SIG-M5 treated with dmso at 0.1 percent for 504 hours (cell line): ENCODE measurements at regions not wholly inside any gene's neighbourhood (a gene's known extent, or its start where the extent isn't known, plus 50 kb on each side); places are given as distances from the start of the nearest gene placed in this dataset.

Experiments
- DNase-seq: peaks from one replicate; lab custom pipeline; 2025; ENCODE audit not compliant: unreplicated experiment; lab: John Stamatoyannopoulos, UW

DNA sequence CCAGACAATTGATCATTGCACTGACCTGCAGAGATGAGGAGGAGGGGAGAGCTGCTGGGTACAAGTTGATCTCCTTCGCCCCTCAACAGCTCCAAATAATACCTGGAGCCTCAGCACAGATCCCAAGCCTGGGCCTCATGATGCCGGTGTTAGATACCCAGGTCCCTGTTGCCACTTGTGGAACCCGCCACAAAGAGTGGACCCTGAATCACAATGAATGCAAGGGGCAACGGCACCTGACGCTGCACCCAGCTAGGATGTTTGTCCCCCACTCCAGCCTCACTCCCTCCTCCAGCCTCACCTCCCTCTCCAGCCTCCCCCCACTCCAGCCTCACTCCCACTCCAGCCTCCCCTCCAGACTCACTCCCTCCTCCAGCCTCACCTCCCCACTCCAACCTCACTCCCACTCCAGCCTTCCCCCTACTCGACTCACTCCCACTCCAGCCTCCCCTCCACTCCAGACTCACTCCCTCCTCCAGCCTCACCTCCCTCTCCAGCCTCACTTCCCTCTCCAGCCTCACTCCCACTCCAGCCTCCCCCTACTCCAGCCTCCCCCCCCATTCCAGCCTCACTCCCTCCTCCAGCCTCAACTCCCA, 879.0 kb downstream of the BRD1 start:
- no peak for DNase-seq

DNA sequence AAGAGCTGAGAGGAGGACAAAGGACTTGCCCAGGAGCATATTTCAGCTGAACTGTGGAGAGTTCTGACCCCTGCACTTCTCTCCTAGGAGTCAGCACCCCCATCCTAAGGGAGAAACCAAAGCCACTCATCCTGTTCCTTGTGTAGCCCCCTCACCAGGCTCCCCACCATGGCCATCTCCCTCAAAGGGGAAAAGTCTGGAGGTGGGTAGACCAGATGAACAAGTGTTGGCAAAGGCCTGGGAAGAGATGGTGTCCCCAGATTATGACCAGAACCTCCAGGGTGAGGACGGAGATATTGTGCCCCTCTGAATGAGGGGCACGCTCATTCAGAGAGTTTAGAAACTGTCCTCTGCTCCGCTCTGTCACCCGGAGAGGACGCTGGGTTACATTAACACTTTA, 880.0 kb downstream of the BRD1 start:
- no peak for DNase-seq

DNA sequence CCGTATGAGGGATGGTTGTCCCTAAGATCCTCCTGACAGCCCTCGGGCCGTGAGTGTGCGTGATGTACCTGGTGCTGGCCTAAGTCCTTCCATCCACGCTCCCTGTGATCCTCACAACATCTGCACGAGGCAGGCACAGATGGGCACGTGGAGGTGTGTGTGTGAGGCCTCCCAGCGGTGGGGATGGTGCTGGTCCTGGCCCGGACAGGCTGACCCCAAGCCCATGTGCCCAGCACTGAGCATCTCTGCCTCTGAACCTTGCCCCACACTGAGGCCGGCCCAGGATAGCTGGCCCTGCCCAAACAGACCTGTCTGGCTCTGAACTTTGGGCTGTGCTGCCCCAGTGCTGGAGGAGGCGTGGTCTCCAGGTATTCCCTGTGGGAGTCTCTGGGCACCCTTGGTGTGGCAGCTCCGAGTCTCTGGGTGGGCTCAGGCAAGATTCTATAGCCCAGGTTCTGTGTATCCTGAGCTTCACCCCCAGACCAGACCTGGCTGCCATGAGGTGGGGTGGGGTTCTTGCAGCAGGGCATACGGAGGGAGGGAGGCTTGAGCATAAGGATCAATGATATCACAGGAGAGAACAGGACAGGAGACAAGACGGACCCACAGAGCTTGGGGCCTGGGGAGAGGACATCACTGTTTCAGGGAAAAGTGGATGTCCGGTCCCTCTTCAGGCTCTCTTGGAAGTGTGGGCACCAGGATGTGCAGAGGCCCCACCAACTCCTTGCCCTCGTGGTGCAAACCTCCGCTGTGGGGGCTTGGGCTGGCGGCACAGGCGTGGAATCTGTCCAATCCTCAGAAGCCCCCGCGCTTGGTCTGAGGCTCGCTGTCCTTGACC, 881.8 kb downstream of the BRD1 start:
- no peak for DNase-seq

DNA sequence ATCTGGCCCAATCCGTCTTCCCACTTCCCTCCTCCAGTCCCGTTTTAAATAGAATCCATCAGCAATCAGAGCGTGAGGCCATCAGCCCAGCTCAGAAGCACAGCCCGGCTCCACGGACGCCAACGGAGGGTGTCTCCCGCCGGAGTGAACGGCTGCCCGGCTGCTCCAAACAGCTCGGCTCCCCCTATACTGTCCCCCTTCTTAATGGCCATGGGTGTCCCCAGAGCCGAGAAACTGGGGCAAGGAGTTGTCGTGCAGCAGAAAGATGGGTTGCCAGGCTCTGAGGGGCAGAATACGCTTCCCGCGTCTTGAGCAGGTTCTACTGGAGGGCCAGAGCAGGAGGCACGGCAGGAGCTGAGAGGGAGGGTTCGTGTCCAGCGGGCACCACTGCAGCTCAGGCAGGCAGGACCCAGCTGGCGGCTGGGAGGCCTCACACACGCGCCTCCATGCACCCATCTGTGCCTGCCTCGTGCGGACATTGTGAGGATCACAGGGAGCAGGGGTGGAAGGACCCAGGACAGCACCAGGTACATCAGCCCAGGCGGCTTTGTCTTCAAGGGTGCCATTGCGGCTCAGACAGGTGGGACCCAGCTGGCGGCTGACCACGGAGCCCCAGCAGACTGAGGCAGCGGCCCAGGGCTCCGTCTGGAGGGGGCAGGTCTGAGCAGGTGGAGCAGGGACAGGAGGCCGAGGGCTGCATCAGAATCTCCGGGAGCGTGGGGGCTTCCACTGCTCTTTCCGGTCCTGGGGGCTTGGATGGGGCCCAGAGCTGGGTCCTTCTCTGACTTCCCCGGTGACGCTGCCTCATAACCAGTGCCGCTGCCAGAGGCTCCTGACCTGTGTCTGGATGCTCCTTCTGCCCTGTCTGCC, 882.7 kb downstream of the BRD1 start:
- no peak for DNase-seq

DNA sequence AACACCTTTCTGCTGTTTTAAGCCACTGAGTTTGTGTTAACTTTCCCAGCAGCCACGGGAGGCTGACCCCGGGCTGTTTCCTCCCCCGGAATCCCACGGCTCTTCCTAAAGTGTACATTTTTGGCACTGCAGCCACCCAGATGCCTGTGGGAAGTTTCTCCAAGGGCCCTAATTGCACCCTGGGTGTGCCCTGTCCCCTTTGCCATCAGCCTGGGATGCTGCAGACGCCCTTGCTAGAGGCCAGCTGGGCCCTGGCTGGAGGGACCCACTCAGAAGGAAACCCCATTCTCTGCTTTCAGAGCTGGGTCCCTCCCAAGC, 883.3 kb downstream of the BRD1 start:
- DNase-seq = no peak

DNA sequence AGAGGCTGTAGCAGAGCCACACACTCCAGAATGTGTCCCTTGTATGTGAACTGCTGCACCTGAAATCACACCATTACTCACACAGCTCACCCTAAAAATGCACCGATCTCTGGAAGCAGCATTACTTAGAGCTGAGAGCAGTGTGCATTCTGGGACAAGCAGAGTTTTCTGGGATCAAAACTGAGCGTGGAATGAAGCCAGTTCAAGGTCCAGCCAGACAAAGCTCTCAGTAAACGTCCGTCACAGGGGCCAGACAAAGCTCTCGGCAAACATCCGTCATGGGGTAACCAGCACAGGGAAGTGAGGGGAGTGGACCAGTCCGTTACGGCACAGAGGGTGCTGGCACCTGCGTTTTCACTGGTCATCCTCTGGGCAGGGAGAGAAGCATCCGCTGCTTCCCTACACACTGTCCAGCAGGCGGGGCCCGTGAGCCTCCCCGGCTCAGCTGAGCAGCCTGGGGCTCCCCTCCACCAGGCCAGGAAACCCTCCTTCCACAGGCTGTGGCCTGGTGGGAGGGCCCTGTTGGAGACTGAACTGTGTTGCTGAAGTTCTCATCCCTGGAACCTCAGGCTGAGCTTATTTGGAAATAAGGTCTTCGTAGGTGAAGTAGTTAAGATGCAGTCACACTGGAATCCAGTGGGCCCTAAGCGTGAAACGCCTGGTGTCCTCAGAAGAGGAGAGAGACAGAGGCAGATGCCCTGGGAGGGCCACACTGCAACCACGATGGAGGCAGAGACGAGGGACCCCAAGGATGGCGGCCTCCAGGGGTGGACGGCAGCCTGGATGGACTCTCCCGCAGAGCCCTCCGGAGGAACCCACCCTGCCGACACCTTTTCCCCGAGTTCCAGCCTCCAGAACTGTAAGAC, 883.9 kb downstream of the BRD1 start:
- DNase-seq = no peak

DNA sequence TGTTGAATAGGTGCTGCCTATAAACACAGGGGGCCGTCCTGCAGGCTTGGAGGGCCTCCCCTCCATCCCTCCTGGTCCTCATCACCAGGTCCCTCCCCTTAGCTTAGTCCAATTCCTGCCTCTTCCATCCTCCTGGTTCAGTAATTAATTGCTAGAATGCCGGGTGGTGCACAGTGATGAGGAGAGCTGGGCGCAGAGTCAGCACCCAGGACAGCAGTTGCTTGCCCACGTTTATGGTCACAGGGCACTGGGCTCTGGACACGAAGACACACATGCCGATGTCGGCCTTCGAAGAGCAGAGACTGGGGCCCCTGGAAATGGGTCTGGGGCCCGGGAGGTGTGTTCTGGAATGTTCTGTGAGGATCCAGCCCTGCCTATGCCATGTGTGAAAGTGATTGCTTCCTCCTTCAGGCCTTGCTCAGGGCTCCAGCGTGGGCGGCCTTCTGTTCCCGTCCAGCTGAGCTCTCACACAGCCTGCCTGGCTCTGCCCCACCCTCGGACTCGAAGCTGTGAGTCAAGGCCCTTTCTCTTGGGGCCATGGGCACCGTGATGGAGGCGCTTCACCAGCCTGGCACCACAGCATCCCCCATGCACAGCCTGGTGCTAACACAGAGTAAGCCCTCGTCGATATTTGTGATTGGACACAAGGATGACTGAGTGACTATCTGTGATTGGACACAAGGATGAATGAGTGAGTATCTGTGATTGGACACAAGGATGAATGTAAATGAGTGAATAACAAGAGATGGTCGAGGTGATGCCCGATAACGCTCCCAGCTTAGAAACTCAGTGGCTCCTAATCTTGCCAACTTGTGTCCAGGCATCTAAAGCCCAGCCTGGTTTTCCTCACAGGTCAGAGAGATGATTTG, 884.7 kb downstream of the BRD1 start:
- DNase-seq = no peak

DNA sequence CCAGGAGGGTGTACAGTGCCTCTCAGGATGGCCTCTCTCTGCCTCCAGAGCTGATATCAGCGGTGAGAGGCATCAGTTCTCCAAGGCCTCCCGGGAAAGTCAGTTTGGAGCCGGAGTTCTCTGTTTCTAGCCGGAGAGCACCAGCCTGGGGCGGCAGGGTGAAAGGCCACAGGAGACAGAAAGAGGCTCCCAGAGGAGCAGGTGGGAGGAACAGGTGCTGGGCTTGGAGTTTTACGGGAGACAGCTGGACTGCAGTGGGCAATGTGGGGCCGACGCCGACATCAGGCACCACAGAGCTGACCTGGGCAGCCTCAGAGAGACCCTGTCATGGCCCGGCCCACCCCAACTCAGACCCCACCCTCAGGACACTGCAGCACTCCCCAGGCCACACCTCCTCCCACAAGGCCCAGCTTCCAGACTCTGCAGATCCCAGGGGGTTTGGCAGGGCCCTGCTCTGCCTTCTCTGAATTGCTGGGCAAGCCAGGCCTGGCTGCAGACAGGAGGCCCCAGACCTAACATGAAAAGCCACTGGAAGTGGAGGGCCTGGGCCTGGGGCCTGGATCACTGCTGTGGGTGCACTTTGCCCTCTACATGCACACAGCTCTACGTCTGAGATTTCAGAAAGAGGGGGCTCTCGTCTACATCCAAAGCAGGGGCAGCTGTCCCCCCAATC, 885.6 kb downstream of the BRD1 start:
- no peak for DNase-seq

DNA sequence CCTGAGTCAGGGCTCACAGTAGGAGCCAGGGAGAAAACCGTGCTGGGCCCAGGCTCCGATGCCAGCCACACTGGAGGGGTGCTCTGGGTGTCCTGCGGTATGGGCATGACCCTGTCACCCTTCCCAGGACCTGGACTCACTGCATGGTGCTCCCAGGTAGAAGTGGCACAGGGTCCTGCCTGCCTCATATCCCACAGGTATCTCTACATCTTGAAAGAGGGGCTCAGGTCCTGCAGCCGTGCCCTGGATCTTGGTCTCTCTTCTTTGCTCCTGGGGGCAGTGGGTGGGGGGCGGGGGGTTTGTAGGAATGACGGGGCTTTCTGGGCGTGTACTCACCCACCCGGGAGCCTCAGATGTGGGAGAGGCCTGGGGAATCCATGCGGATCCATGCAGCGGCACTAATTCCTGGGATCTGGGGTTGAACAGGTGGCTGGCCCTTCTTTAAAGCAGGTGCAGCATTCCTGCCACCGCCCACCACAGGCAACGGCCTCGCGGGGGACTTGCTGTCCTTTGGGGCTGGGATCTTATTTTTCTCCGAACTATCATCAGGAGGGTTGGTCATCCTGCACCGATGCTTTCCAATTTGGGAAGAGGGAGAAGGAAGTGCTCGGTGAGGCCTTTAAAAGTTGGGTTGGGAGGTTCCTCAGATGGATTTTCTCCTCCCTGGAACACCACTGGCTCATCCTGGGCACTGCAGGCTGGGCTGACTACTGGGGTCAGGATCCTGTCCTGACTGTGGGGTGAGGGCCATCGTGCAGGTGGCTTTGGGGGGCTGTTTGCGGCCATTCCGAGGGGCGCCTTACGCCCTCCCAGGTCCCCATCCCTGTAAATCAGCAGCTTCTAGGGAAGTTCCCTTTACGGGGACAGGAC, 886.4 kb downstream of the BRD1 start:
- DNase-seq = no peak

DNA sequence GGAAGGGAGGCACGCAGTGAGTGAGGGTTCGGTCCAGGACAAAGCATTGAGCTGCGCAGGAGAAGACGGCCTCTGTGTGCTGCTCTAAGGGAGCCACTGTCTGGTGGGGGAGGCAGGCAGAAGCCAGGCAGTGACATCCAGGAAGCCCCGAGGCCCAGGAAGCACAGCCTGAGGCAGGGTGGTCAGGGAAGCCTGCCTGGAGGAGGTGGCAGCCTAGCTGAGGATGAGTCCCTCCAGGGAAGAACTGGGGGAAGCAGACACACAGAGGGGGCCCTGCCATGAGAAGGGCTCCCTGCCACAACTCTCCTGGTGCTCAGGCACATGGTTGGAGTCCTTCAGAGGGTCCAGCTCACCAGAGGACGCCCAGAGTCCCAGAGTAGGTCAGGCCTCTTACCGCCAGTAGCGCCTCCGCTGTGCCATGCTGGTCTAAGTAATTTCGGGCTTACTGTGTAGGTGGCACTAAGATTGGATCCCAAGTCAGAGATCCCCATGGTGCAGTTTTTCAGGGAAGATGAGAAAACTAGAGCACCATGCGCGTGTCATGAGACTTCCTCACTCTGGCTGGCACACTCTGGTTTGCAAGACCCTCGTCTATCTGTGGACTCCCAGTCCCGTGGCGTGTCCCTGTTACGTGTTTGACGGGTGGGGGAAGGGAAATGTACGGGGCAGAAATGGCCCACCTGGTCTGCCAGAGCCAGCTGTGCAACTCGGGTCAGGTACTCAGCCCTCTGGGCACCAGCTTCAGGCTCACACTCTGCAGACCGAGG, 887.2 kb downstream of the BRD1 start:
- no peak for DNase-seq

DNA sequence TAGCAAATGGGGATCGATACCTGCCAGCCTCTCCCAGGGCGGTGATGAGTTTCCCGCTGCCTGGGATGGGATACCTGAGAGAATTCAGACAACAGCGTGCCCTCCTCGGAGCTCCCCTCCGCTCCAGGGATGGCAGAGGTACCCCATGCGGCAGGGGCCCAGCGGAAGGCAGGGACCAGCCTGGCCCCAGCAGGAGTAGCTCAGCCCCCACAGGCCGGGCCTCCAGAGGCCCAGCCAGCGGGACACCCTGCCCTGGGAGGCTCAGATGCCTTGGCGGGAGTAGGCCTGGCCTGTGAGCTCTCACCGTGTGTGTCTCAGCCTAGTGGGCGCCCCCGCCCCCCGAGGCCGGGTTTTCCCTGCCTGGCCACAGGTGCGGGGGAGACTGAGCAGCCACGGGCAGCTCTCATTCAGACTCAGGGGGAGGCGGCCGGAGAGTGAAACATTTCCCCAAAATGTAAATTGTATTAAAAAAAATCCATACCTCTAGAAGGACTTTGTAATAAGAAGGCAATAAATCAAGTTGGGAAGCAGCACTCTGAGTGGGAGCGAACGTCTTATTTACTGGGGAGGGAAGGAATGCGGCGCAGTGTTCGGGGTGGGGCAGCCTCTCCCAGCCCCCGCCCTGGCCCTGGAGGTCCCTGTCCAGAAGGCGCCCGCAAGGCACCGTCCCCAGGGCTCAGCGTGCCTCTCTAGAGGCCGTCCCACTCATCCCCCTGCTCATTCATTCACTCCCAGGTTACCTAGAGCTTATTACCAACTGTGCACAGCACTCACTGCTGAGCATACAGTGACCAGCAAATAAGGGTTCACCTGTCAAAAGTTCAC, 888.0 kb downstream of the BRD1 start:
- no peak for DNase-seq

DNA sequence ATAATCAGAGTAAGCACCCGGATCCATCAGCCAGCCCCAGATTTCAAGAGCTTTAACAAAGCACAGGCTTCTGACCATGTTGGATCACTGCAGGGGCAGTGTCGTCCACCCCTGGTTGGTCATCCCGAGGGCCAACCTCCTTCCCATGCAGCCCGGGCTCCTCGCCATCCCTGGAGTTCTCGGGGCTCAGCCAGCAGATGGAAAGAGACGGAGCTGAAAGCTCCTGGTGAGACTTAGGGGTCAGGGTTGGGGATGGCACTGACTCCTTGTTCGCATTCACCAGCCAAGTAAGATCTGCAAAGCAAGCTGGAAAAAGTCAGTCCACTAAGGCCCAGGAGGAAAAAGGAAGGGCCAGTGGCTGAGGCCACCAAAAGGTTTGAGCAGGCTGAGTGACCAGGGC, 888.9 kb downstream of the BRD1 start:
- DNase-seq = no peak

DNA sequence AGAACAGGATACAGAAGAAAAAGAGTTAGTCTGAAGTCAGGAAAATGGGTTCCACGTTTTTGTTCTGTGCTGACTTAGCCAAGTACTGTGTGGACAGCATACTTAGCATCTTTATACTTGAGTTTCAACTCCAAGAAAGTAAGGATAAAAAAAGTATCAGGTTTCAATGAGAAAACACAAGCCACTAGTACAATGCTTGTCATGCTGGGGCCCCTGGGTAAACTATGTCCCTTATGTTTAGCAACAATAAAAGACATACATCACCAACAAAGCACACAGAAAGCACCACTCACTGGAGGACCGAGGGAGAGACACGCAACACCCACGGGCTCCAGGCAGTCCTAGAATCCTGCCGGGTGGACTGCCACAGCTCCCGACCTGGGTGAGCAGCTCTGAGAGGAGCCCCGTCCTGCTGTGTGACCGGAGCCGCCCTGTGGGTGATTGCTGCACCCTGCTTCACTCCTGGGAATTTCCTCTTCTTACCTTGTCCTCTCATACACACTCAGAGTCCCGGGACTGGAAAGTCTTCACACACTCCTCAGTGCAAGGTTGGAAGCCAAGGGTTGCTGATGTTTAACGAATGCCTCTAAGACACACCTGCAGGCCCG, 890.5 kb downstream of the BRD1 start:
- DNase-seq = no peak

DNA sequence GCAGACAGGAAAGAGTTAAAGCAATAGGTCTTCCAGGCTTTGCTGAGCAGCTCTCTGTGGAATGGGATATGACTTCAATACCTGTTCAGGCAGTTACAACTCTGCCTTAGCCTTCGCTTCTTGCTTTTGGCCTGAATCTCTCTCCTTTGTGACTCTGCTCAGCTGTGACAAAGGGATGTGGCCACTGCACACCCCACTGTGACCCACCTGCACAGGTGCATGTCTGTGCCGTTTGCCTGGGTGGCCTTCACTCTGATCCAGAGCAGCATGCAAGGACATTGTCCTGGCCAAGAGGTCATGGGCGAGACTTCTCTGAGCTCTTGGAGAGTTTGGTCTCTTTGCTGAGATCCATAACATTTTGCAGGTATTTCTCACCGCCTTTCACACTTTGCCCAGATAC, 891.3 kb downstream of the BRD1 start:
- DNase-seq = no peak

DNA sequence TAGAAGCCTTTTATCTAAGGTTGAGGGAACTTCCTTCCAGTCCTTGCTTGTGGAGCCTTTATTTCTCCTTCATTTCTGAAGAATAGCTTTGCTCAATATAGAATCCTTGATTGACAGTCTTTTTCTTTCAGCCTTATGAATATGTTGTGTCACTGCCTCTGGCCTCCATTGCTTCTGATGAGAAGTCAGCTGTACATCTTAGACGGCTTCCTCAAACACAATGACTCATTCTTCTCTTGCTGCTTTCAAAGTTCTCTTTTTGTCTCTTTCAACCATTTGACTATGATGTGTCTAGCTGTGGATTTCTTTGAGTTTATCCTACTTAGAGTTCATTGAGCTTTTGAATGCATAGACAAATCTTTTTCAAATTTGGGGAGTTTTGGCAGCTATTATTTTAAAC, 893.2 kb downstream of the BRD1 start:
- no peak for DNase-seq

DNA sequence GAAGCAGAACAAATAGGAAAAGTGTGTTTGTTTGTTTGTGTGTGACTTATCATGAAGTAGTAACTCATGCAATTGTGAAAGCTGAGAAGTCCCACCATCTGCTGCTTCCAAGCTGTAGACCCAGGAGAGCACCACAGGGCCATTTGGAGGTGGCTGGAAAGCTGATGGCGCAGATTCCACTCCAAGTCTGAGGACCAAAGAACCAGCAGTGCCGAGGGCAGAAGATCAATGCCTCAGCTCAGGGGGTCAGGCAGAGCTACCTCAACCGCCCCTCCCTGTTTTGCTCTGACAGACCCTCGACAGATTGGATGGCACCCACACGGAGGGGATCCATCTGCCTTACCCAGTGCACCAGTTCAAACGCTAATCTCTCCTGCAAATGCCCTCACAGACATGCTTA, 896.2 kb downstream of the BRD1 start:
- DNase-seq = no peak
